ENCODE measurements at regions not wholly inside any gene's neighbourhood (a gene's known extent, or its start where the extent isn't known, plus 50 kb on each side); places are given as distances from the start of the nearest gene placed in this dataset.

DNA sequence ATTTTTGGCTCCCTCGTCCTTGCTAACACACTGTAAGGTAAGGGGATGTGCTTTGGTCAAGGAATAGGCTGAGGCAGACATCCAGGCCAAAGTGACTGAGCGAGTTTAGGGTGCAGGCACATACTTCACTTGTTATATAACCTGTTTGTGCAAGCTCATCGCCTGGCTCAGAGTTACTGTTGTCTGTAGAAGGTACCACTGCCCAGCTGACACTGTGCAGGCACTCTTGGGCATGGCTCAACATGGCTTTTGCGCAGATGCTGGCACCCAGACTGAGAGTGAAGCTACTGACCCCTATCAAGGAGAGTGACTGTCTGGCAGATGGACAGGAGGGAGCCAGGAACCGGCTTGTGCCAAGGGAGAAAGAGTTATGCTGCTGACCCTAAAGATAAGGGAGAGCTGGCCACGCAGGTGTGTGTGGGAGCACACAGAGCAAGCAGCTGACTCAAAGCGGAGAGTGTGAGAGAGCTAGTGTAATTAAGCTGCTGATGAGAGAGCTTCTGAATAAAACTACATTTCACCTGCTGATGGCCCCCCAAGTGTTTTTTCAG is 307.3 kb upstream of the USP24 start:
- TF ChIP-seq, protein P1, sequence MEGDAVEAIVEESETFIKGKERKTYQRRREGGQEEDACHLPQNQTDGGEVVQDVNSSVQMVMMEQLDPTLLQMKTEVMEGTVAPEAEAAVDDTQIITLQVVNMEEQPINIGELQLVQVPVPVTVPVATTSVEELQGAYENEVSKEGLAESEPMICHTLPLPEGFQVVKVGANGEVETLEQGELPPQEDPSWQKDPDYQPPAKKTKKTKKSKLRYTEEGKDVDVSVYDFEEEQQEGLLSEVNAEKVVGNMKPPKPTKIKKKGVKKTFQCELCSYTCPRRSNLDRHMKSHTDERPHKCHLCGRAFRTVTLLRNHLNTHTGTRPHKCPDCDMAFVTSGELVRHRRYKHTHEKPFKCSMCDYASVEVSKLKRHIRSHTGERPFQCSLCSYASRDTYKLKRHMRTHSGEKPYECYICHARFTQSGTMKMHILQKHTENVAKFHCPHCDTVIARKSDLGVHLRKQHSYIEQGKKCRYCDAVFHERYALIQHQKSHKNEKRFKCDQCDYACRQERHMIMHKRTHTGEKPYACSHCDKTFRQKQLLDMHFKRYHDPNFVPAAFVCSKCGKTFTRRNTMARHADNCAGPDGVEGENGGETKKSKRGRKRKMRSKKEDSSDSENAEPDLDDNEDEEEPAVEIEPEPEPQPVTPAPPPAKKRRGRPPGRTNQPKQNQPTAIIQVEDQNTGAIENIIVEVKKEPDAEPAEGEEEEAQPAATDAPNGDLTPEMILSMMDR (conservative IDR thresholded peaks at IDR 0.05 in 1 of 2, IDR thresholded peaks at IDR 0.05 in 1 of 2; ENCODE audit: low read depth in 1 of 2, low read length in 2 of 2) = no peak
- TF ChIP-seq EZH2 (IDR thresholded peaks at IDR 0.05; ENCODE audit: low read length, missing control alignments) = no peak
